PC-3 (cell line): ENCODE measurements at regions not wholly inside any gene's neighbourhood (a gene's known extent, or its start where the extent isn't known, plus 50 kb on each side); places are given as distances from the start of the nearest gene placed in this dataset.

Experiments used
- ATAC-seq: fragments of 200-7000 bp; cut with Tn5 transposase; 2 replicates; pipeline ENCODE4 v1.9.1; 2020; ENCODE audit warnings: mild to moderate bottlenecking, moderate library complexity
- BruUV-seq: library from RNA; stranded (reverse); fragments of 400-500 nt; replicated peaks from 2 replicates; lab custom pipeline; 2021; lab: Mats Ljungman, UMichigan
- CTCF ChIA-PET: fragments of 300-600 bp; sonication (Branson Sonifier 250); formaldehyde crosslinking; loops from one replicate; lab custom pipeline; 2022; ENCODE audit warnings: antibody characterized with exemption; lab: Charles Lee
- POLR2A ChIA-PET: fragments of 300-600 bp; sonication (Branson Sonifier 250); formaldehyde crosslinking; loops from one replicate; lab custom pipeline; 2022; ENCODE audit warnings: antibody characterized with exemption; ENCODE audit not compliant: unreplicated experiment; lab: Charles Lee
- DNase-seq: peaks from one replicate; pipeline ENCODE4 v3.0.0-alpha.2; 2015
- H2AFZ ChIP-seq: fragments of 300-600 bp; sonication (generic); 2 replicates; pipeline ENCODE4 v1.6.0; 2016; ENCODE audit warnings: antibody characterized with exemption, low read length
- H3F3A ChIP-seq: fragments of 300-600 bp; sonication (generic); one replicate; pipeline ENCODE4 v1.6.0; 2017; ENCODE audit warnings: antibody characterized with exemption, low read length, control low read depth, mild to moderate bottlenecking; ENCODE audit not compliant: unreplicated experiment
- H3K27ac ChIP-seq: fragments of 300-600 bp; sonication (generic); 2 replicates; pipeline ENCODE4 v1.5.1; 2016; ENCODE audit warnings: mild to moderate bottlenecking, low read length
- H3K27me3 ChIP-seq: fragments of 300-600 bp; sonication (generic); 2 replicates; pipeline ENCODE4 v1.6.1; 2016; ENCODE audit warnings: low read length, mixed read lengths
- H3K36me3 ChIP-seq: fragments of 300-600 bp; sonication (generic); 2 replicates; pipeline ENCODE4 v1.6.1; 2016; ENCODE audit warnings: low read depth, mixed run types, low read length, mixed read lengths
- H3K4me1 ChIP-seq: fragments of 300-600 bp; sonication (generic); 2 replicates; pipeline ENCODE4 v1.5.1; 2016; ENCODE audit warnings: low read length; ENCODE audit not compliant: insufficient read depth
- H3K4me2 ChIP-seq: fragments of 300-600 bp; sonication (generic); 2 replicates; pipeline ENCODE4 v1.6.0; 2016; ENCODE audit warnings: low read length
- H3K4me3 ChIP-seq: fragments of 300-600 bp; sonication (generic); 2 replicates; pipeline ENCODE4 v1.5.1; 2016; ENCODE audit warnings: mild to moderate bottlenecking, low read length, mixed read lengths
- H3K79me2 ChIP-seq: fragments of 300-600 bp; sonication (generic); 2 replicates; pipeline ENCODE4 v1.6.1; 2017; ENCODE audit warnings: low read length, mixed read lengths
- H3K9ac ChIP-seq: fragments of 300-600 bp; sonication (generic); 2 replicates; pipeline ENCODE4 v1.6.0; 2016; ENCODE audit warnings: mild to moderate bottlenecking, low read length
- H3K9me2 ChIP-seq: fragments of 300-600 bp; sonication (generic); replicated peaks from 2 replicates; pipeline ENCODE4 v1.6.1; 2016; ENCODE audit warnings: mixed run types, low read length, mixed read lengths
- H3K9me3 ChIP-seq: fragments of 300-600 bp; sonication (generic); 2 replicates; pipeline ENCODE4 v1.6.1; 2016; ENCODE audit warnings: low read length, mixed read lengths
- H4K20me1 ChIP-seq: fragments of 300-600 bp; sonication (generic); 2 replicates; pipeline ENCODE4 v1.6.1; 2016; ENCODE audit warnings: low read length, mixed read lengths
- CTCF ChIP-seq: fragments of 300-600 bp; sonication (generic); conservative IDR thresholded peaks from 2 replicates; pipeline ENCODE4 v1.5.1; 2017; ENCODE audit warnings: antibody characterized with exemption, low read depth, mild to moderate bottlenecking, low read length
- EZH2 ChIP-seq: fragments of 300-600 bp; sonication (generic); IDR thresholded peaks from one replicate; pipeline ENCODE4 v1.6.1; 2017; ENCODE audit warnings: antibody characterized with exemption, mild to moderate bottlenecking, low read length; ENCODE audit not compliant: unreplicated experiment
- EZH2phosphoT487 ChIP-seq: fragments of 300-600 bp; sonication (generic); IDR thresholded peaks from 2 replicates; pipeline ENCODE4 v1.6.1; 2018; ENCODE audit warnings: mild to moderate bottlenecking, antibody characterized with exemption, low read length, borderline replicate concordance
- intact Hi-C: fragments of 100-400 bp; cut with micrococcal nuclease; formaldehyde crosslinking; loops from 2 replicates; pipeline ENCODE4 v1.9.0; 2023

- no peaks in the 10 kb centered on the region for H3F3A ChIP-seq
- no peak overlapping the region for H3K4me2 ChIP-seq
- no peaks in the 10 kb centered on the region for H3K4me1 ChIP-seq
- intact Hi-C loops, result no loop called here
- H3K36me3 ChIP-seq, result no peaks in the 10 kb centered on the region
- BruUV-seq, result no TSS peak
- no peak overlapping the region for H2AFZ ChIP-seq
- H3K4me3 ChIP-seq, result no peak overlapping the region
- no peaks in the 10 kb centered on the region for H3K9me2 ChIP-seq
- DNase-seq, result no peak
- no peak for ATAC-seq
- no peak overlapping the region for H3K9ac ChIP-seq
- no peaks in the 10 kb centered on the region for H3K9me3 ChIP-seq
- no peaks in the 10 kb centered on the region for H4K20me1 ChIP-seq
- peaks cover 83% of the 10 kb centered on the region for H3K27me3 ChIP-seq
- no peak for TF ChIP-seq EZH2phosphoT487
- no peak for TF ChIP-seq CTCF
- TF ChIP-seq EZH2, result no peak
- H3K27ac ChIP-seq, result no peak overlapping the region
- ChIA-PET CTCF (no interaction called here), POLR2A (no interaction called here)
- no peaks in the 10 kb centered on the region for H3K79me2 ChIP-seq
Measured at GRCh38 chr6:1232578-1232977, 79.3 kb upstream of the FOXQ1 start.

GRCh38 chr6:1231941-1232340 lies 80.0 kb upstream of the FOXQ1 start:
- H3K27ac ChIP-seq, result no peak overlapping the region
- no peaks in the 10 kb centered on the region for H3K79me2 ChIP-seq
- no peak overlapping the region for H3K9ac ChIP-seq
- H3K27me3 ChIP-seq, result peaks cover 82% of the 10 kb centered on the region
- no peak overlapping the region for H3K4me2 ChIP-seq
- no TSS peak for BruUV-seq
- TF ChIP-seq CTCF (no peak), EZH2phosphoT487 (no peak), EZH2 (no peak)
- H3K4me1 ChIP-seq, result no peaks in the 10 kb centered on the region
- DNase-seq (no peak), ATAC-seq (no peak)
- no peaks in the 10 kb centered on the region for H3K9me3 ChIP-seq
- no peak overlapping the region for H2AFZ ChIP-seq
- no peaks in the 10 kb centered on the region for H3K36me3 ChIP-seq
- no peaks in the 10 kb centered on the region for H3K9me2 ChIP-seq
- CTCF ChIA-PET, result no interaction called here
- H3K4me3 ChIP-seq, result no peak overlapping the region
- no peaks in the 10 kb centered on the region for H3F3A ChIP-seq
- no peaks in the 10 kb centered on the region for H4K20me1 ChIP-seq
- POLR2A ChIA-PET, result no interaction called here
- intact Hi-C loops, result no loop called here

- no peak for ATAC-seq
- BruUV-seq, result no TSS peak
Measured at GRCh38 chr6:1230689-1231605, 81.0 kb upstream of the FOXQ1 start.

More at GRCh38 chr6:1230689-1231605, 81.0 kb upstream of the FOXQ1 start:
- intact Hi-C loops, result no loop called here
- Histone ChIP-seq H3F3A (no peaks in the 10 kb centered on the region), H2AFZ (no peak overlapping the region), H3K9ac (no peak overlapping the region), H3K27ac (no peak overlapping the region), H3K79me2 (no peaks in the 10 kb centered on the region), H3K4me3 (no peak overlapping the region), H3K9me3 (no peaks in the 10 kb centered on the region), H3K4me1 (no peaks in the 10 kb centered on the region), H4K20me1 (no peaks in the 10 kb centered on the region), H3K4me2 (no peak overlapping the region), H3K36me3 (no peaks in the 10 kb centered on the region), H3K9me2 (no peaks in the 10 kb centered on the region), H3K27me3 (peaks cover 83% of the 10 kb centered on the region)
- ChIA-PET CTCF (no interaction called here), POLR2A (no interaction called here)
- DNase-seq, result no peak
- TF ChIP-seq CTCF (no peak), EZH2 (no peak), EZH2phosphoT487 (no peak)
